NCI-H446 (cell line): ENCODE measurements at regions not wholly inside any gene's neighbourhood (a gene's known extent, or its start where the extent isn't known, plus 50 kb on each side); places are given as distances from the start of the nearest gene placed in this dataset.

Source experiments
- DNase-seq, 2 experiments: peaks; one replicate each; lab custom pipeline; 2025; lab: John Stamatoyannopoulos, UW

- DNase-seq, result no peak
Observed at GRCh38 chr9:79210541-79211243, 361.1 kb upstream of the TLE4 start.

- no peak for DNase-seq
Observed at GRCh38 chr9:79213417-79214125, 358.2 kb upstream of the TLE4 start.

- DNase-seq, result no peak
Observed at GRCh38 chr9:79215821-79216220, 355.9 kb upstream of the TLE4 start.

GRCh38 chr9:79220251-79220650 is 351.5 kb upstream of the TLE4 start:
- no peak for DNase-seq

GRCh38 chr9:79220666-79221065 is 351.1 kb upstream of the TLE4 start:
- no peak for DNase-seq

- no peak for DNase-seq
Observed at GRCh38 chr9:79221084-79221483, 350.7 kb upstream of the TLE4 start.

- no peak for DNase-seq
Observed at GRCh38 chr9:79222483-79222882, 349.3 kb upstream of the TLE4 start.

- DNase-seq, result no peak
Observed at GRCh38 chr9:79224672-79225433, 346.9 kb upstream of the TLE4 start.

- DNase-seq, result no peak
Observed at GRCh38 chr9:79233542-79233941, 338.2 kb upstream of the TLE4 start.

GRCh38 chr9:79236466-79236865 is 335.3 kb upstream of the TLE4 start:
- no peak for DNase-seq

GRCh38 chr9:79237861-79238260 is 333.9 kb upstream of the TLE4 start:
- no peak for DNase-seq

GRCh38 chr9:79240774-79241173 is 331.0 kb upstream of the TLE4 start:
- DNase-seq, result no peak

- DNase-seq, result no peak
Observed at GRCh38 chr9:79242489-79242888, 329.3 kb upstream of the TLE4 start.

GRCh38 chr9:79246170-79246569 is 325.6 kb upstream of the TLE4 start:
- no peak for DNase-seq

- DNase-seq, result no peak
Observed at GRCh38 chr9:79247021-79247420, 324.7 kb upstream of the TLE4 start.

GRCh38 chr9:79250806-79251205 is 321.0 kb upstream of the TLE4 start:
- DNase-seq, result no peak

GRCh38 chr9:79254900-79255650 is 316.7 kb upstream of the TLE4 start:
- DNase-seq, result no peak

- no peak for DNase-seq
Observed at GRCh38 chr9:79255651-79256260, 316.0 kb upstream of the TLE4 start.

- peak; percentile 47 to 59 for DNase-seq
Observed at GRCh38 chr9:79256691-79257213, 315.0 kb upstream of the TLE4 start.

GRCh38 chr9:79257228-79257781 is 314.5 kb upstream of the TLE4 start:
- DNase-seq, result no peak

- no peak for DNase-seq
Observed at GRCh38 chr9:79257790-79258351, 313.9 kb upstream of the TLE4 start.
